GM12891 (cell line): ENCODE measurements at regions not wholly inside any gene's neighbourhood (a gene's known extent, or its start where the extent isn't known, plus 50 kb on each side); places are given as distances from the start of the nearest gene placed in this dataset.

Source experiments
- PAX5 ChIP-seq: IDR thresholded peaks from 2 replicates; pipeline ENCODE4 v1.6.1; 2011; ENCODE audit warnings: low read length, moderate library complexity, mild to moderate bottlenecking; ENCODE audit not compliant: insufficient read depth, severe bottlenecking
- POLR2A ChIP-seq: IDR thresholded peaks from 2 replicates; pipeline ENCODE4 v1.6.1; 2011; ENCODE audit warnings: low read depth, low read length, control low read depth
- POLR2AphosphoS5 ChIP-seq: IDR thresholded peaks from 2 replicates; pipeline ENCODE4 v1.6.1; 2011; ENCODE audit warnings: low read depth, low read length, control low read depth
- SPI1 ChIP-seq: IDR thresholded peaks from 2 replicates; pipeline ENCODE4 v1.6.1; 2011; ENCODE audit warnings: low read depth, low read length, control low read depth
- TAF1 ChIP-seq: IDR thresholded peaks from 2 replicates; pipeline ENCODE4 v1.6.1; 2011; ENCODE audit warnings: low read depth, low read length, control low read depth

DNA sequence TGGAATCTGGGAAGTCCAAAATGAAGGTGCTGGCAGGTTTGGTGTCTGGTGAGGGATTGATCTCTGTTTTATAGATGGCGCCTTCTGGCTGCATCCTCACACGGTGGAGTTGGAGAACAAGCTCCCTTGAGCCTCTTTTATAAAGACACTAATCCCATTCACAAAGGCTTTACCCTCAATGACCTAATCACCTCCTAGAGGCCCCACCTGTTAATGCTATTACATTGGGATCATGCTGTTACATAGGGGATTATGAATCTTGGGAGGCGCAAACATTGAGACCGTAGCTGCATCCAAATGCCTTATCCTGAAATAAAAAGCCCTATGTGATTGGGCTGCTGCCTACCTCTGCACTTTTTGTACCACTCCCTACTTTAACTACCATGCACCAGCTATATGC, 197.1 kb upstream of the HMHB1 start:
- TF ChIP-seq SPI1, result no peak
- TF ChIP-seq POLR2A, result no peak
- no peak for TF ChIP-seq POLR2AphosphoS5
- no peak for TF ChIP-seq TAF1
- TF ChIP-seq PAX5, result no peak
